RWPE1 (cell line): ENCODE measurements at regions not wholly inside any gene's neighbourhood (a gene's known extent, or its start where the extent isn't known, plus 50 kb on each side); places are given as distances from the start of the nearest gene placed in this dataset.

Source experiments
- CTCF ChIA-PET: fragments of 350-600 bp; sonication (Branson Sonifier 250); formaldehyde crosslinking; extraction: SDS; loops from one replicate; lab custom pipeline; 2021; lab: Yijun Ruan, JAX
- POLR2A ChIA-PET: fragments of 400-600 bp; formaldehyde crosslinking; extraction: SDS; loops from one replicate; lab custom pipeline; 2020; ENCODE audit warnings: antibody characterized with exemption; ENCODE audit not compliant: low non-redundant PET; lab: Yijun Ruan, JAX
- DNase-seq: peaks from one replicate; pipeline ENCODE4 v3.0.0; 2012; ENCODE audit warnings: low spot score
- H3K27ac ChIP-seq: fragments of 450-650 bp; 2 replicates; pipeline ENCODE4 v1.5.1; 2017
- TF ChIP-seq, protein P1 (sequence below): fragments of 450-650 bp; conservative IDR thresholded peaks from 2 replicates; pipeline ENCODE4 v1.5.1; 2017; ENCODE audit warnings: low read depth, mild to moderate bottlenecking

DNA sequence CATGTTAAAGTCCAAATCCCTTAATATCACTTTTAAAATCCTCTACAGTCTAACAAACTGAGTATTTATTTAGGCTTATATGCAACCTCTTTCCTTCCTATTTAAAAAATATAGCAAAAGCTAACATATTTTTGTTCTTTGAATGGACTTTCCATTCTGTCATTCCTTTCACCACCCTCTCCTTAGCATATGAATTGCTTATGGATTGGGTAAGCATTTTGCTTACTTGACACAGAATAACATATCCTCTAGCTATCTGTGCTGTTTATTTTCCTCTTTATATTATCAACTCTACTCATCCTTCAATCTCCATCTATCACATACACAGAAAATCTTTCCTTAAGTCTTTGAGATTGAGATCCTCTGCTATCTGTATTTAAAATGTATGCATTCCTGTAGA is 206.1 kb upstream of the NEIL3 start:
- CTCF ChIA-PET: no interaction called here
- POLR2A ChIA-PET: no interaction called here
- no peak for DNase-seq
- no peak overlapping the region for H3K27ac ChIP-seq
- TF ChIP-seq, protein P1, sequence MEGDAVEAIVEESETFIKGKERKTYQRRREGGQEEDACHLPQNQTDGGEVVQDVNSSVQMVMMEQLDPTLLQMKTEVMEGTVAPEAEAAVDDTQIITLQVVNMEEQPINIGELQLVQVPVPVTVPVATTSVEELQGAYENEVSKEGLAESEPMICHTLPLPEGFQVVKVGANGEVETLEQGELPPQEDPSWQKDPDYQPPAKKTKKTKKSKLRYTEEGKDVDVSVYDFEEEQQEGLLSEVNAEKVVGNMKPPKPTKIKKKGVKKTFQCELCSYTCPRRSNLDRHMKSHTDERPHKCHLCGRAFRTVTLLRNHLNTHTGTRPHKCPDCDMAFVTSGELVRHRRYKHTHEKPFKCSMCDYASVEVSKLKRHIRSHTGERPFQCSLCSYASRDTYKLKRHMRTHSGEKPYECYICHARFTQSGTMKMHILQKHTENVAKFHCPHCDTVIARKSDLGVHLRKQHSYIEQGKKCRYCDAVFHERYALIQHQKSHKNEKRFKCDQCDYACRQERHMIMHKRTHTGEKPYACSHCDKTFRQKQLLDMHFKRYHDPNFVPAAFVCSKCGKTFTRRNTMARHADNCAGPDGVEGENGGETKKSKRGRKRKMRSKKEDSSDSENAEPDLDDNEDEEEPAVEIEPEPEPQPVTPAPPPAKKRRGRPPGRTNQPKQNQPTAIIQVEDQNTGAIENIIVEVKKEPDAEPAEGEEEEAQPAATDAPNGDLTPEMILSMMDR: no peak

DNA sequence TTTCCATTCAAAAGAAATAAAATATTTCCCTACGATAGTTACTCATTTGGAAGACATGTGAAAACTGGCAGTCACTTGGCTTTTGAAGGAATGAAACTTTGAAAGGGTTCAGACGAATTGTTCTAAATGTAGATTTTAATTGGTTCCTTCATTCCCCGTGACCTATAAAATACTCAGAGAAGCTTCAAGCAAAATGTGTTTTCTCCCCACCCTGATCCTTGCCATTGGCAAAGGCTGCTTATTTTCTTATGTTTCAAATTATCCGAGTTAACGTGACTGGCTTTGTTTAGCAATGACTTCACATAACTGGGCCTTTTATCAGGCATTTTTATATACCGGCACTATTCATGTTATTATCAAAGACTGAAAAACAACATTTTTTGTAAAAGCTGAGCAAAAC is 204.1 kb upstream of the NEIL3 start:
- H3K27ac ChIP-seq: no peak overlapping the region
- ChIA-PET CTCF (interaction anchor here (0.6 kb wide), 1 partner anchor 354 kb away, joined by 3 read pairs; no protein-coding TSS in a partner anchor), POLR2A (no interaction called here)
- TF ChIP-seq, protein P1: no peak
- no peak for DNase-seq

DNA sequence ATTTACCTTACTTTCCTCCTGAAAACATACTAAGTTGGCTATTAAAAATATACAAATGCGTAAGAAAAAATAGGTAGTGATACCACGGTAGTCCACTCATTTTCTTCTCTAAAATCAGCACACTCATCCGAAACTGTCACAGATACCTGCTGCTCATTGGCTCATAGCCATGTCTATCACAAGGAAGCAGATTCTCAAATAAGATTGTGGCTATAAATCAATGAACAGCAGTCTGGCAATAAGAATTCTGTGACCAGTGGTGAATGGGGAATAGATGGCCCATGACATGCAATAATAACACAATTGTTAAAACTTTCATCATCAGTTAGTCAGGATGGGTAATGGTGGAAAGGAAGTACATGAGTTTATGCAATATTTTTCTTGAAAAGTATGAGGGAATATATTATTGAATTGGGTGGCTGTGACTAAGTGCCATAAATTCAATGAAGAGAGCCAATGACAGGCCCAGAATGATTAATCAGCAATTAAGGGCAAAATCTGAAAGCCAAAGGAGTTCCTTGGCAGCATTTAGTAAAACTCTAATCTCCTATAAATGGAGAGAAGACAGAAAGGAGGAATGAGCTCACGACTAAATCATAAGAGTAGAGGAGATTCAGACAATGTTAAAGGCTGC is 202.3 kb upstream of the NEIL3 start:
- DNase-seq: no peak
- no peak overlapping the region for H3K27ac ChIP-seq
- TF ChIP-seq, protein P1: no peak
- ChIA-PET POLR2A (no interaction called here), CTCF (no interaction called here)

DNA sequence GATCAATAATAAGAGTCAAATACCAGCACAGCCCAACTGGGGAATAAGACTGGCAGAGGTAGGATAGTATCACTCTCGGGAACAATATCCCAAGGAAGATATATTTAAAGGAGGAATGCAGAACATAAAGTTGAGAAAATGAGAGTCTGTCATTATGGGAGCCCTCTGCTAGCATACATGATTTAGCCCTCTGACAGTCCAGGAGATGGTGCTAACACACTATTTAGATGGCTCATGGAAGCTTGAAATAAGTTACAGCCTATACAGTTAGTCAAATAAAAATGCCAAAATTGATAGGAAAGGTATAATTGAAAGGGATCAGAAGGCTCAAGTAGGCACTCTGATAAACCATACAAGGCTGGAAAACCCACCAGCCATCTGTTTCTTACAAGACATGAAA is 201.0 kb upstream of the NEIL3 start:
- CTCF ChIA-PET: interaction anchor here (0.8 kb wide), 1 partner anchor 319 kb away, joined by 4 read pairs; no protein-coding TSS in a partner anchor

DNA sequence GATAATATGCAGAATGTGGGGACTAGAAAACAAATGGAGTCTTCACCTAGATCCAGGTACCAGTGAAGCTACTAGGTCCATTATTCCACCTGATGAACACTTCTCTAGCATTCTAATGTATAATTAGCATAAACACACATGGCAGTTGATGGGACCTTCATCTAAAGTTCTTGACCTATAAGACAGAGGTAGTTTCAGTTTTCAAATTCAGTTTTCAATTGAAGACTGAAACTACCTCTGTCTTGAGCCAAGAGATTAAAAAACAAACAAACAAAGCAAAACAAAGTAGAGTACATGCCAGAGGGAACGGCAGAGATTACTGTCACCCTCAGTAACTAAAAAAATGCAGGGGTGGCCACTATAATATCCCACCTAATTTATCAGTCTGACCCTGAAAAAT is 199.9 kb upstream of the NEIL3 start:
- CTCF ChIA-PET: no interaction called here
- no peak overlapping the region for H3K27ac ChIP-seq
- DNase-seq: no peak
- POLR2A ChIA-PET: no interaction called here
- TF ChIP-seq, protein P1: no peak

More for the DNA sequence above, 201.0 kb upstream of the NEIL3 start:
- DNase-seq: peak; percentile 15
- no peak overlapping the region for H3K27ac ChIP-seq
- POLR2A ChIA-PET: no interaction called here
- TF ChIP-seq, protein P1: no peak

DNA sequence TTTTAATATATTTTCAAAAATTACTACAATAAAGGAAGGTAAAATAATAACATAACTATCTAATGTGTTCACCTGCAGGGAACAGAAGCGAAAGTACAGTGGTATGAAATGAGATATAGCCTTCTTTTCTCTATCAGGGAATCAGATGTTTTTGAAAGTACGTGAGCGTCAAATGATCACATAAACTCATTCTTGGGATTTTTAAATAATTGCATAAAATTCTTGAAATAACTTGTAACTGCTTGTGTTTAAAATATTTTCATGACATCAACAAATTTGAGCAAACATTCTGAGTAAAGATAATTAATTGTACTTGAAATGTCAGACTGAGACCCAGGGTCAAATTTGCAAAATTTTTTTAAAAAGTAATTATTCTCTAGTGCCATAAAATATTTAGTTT is 193.5 kb upstream of the NEIL3 start:
- CTCF ChIA-PET: no interaction called here
- no peak overlapping the region for H3K27ac ChIP-seq
- POLR2A ChIA-PET: no interaction called here
- TF ChIP-seq, protein P1: no peak
- no peak for DNase-seq
